H1 (cell line): ENCODE measurements at regions not wholly inside any gene's neighbourhood (a gene's known extent, or its start where the extent isn't known, plus 50 kb on each side); places are given as distances from the start of the nearest gene placed in this dataset.

ENCODE experiments used
- CTCF ChIA-PET: fragments of 300-600 bp; sonication (Branson Sonifier 250); formaldehyde crosslinking; loops from one replicate; lab custom pipeline; 2021; ENCODE audit not compliant: partially characterized antibody; lab: Charles Lee
- POLR2A ChIA-PET: fragments of 300-600 bp; sonication (Branson Sonifier 250); formaldehyde crosslinking; loops from one replicate; lab custom pipeline; 2021; ENCODE audit warnings: inconsistent platforms; ENCODE audit not compliant: partially characterized antibody; lab: Charles Lee
- DNase-seq, 2 experiments: peaks; one replicate each; pipeline versions ENCODE4 v3.0.0 to v3.0.0-alpha.2; 2010 to 2022; ENCODE audit warnings: low spot score in 2 of 2, low read depth in 1 of 2, mixed read lengths in 1 of 2
- FAIRE-seq: peaks from 2 replicates; lab custom pipeline; 2011; peaks lifted over from hg19 to GRCh38; lab: Jason Lieb, UNC
- H2AFZ ChIP-seq: 2 replicates; pipeline ENCODE4 v1.8.1; 2012; ENCODE audit warnings: low read length, inconsistent platforms
- H2AK5ac ChIP-seq: 2 replicates; pipeline ENCODE4 v1.6.1; 2013; ENCODE audit warnings: low read depth, low read length
- H2BK120ac ChIP-seq: replicated peaks from 2 replicates; pipeline ENCODE3; 2013; ENCODE audit warnings: low read depth, low read length, inconsistent platforms
- H2BK12ac ChIP-seq: 2 replicates; pipeline ENCODE4 v1.6.1; 2013; ENCODE audit warnings: low read depth, low read length
- H2BK15ac ChIP-seq: 2 replicates; pipeline ENCODE4 v1.6.1; 2013; ENCODE audit warnings: low read length
- H2BK20ac ChIP-seq: 2 replicates; pipeline ENCODE4 v1.6.1; 2013; ENCODE audit warnings: low read length
- H2BK5ac ChIP-seq: 2 replicates; pipeline ENCODE4 v1.6.1; 2013; ENCODE audit warnings: low read depth, low read length
- H3K14ac ChIP-seq: 2 replicates; pipeline ENCODE4 v1.6.1; 2013; ENCODE audit warnings: inconsistent platforms; ENCODE audit not compliant: insufficient read length
- H3K18ac ChIP-seq: 2 replicates; pipeline ENCODE4 v1.6.1; 2013; ENCODE audit warnings: low read length; ENCODE audit errors: extremely low read depth
- H3K23ac ChIP-seq: 2 replicates; pipeline ENCODE4 v1.6.1; 2013; ENCODE audit warnings: inconsistent platforms; ENCODE audit not compliant: insufficient read length
- H3K23me2 ChIP-seq: 2 replicates; pipeline ENCODE4 v1.6.1; 2013; ENCODE audit warnings: low read depth, low read length
- H3K27ac ChIP-seq: 2 replicates; pipeline ENCODE4 v1.6.1; 2011; ENCODE audit warnings: low read depth, low read length, inconsistent platforms
- H3K27me3 ChIP-seq, 4 experiments: replicated peaks in 1 of 4; 1 replicate in 1 of 4; 2 replicates in 3 of 4; pipeline versions ENCODE4 v1.6.1 to v1.8.1; 2011 to 2013; ENCODE audit warnings: low read length in 3 of 4, mild to moderate bottlenecking in 3 of 4, inconsistent platforms in 2 of 4, mixed read lengths in 2 of 4, moderate library complexity in 1 of 4; ENCODE audit not compliant: control insufficient read depth in 3 of 4, insufficient read depth in 3 of 4; ENCODE audit errors: extremely low read depth in 1 of 4
- H3K36me3 ChIP-seq, 4 experiments: 2 replicates each; pipeline versions ENCODE4 v1.6.1 to v1.8.1; 2011 to 2013; ENCODE audit warnings: mild to moderate bottlenecking in 4 of 4, low read length in 3 of 4, moderate library complexity in 2 of 4, control low read depth in 1 of 4, inconsistent platforms in 1 of 4; ENCODE audit not compliant: insufficient read depth in 4 of 4, control insufficient read depth in 2 of 4
- H3K4ac ChIP-seq: replicated peaks from 2 replicates; pipeline ENCODE3; 2013; ENCODE audit warnings: low read length, low read depth, mixed read lengths, inconsistent platforms; ENCODE audit not compliant: insufficient read length
- H3K4me1 ChIP-seq, 4 experiments: replicated peaks in 1 of 4; 1 replicate in 1 of 4; 2 replicates in 3 of 4; pipeline versions ENCODE4 v1.6.1 to v1.8.1; 2011 to 2013; ENCODE audit warnings: low read length in 3 of 4, inconsistent platforms in 2 of 4, mixed read lengths in 1 of 4; ENCODE audit not compliant: insufficient read depth in 4 of 4, control insufficient read depth in 3 of 4
- H3K4me2 ChIP-seq, 2 experiments: 2 replicates each; pipeline versions ENCODE4 v1.6.1 to v1.8.1; 2011 to 2013; ENCODE audit warnings: low read depth in 2 of 2, low read length in 2 of 2, control low read depth in 1 of 2, inconsistent platforms in 1 of 2, mild to moderate bottlenecking in 1 of 2; ENCODE audit not compliant: insufficient read depth in 1 of 2
- H3K4me3 ChIP-seq, 4 experiments: fragments of 200-600, 300-600 bp in 1 of 4; sonication (generic), shearing (Covaris generic), sonication (Bioruptor Twin) in 1 of 4; 2 replicates each; pipeline versions ENCODE4 v1.5.1 to v1.8.1; 2011 to 2016; ENCODE audit warnings: low read length in 4 of 4, low read depth in 3 of 4, control low read depth in 2 of 4, inconsistent platforms in 2 of 4, mild to moderate bottlenecking in 2 of 4, mixed read lengths in 1 of 4, moderate library complexity in 1 of 4; ENCODE audit not compliant: insufficient read depth in 2 of 4; ENCODE audit errors: extremely low read depth in 1 of 4
- H3K56ac ChIP-seq: replicated peaks from 2 replicates; pipeline ENCODE3; 2013; ENCODE audit warnings: low read depth, mild to moderate bottlenecking, mixed read lengths, low read length, inconsistent platforms; ENCODE audit not compliant: insufficient read length
- H3K79me1 ChIP-seq: 2 replicates; pipeline ENCODE4 v1.6.1; 2013; ENCODE audit warnings: low read depth, low read length, control low read depth
- H3K79me2 ChIP-seq, 2 experiments: 2 replicates each; pipeline versions ENCODE4 v1.6.1 to v1.8.1; 2012 to 2013; ENCODE audit warnings: low read length in 2 of 2, mild to moderate bottlenecking in 2 of 2, inconsistent platforms in 1 of 2; ENCODE audit not compliant: insufficient read depth in 2 of 2, control insufficient read depth in 1 of 2
- H3K9ac ChIP-seq, 4 experiments: replicated peaks in 1 of 4; 1 replicate in 1 of 4; 2 replicates in 3 of 4; pipeline versions ENCODE4 v1.6.1 to v1.8.1; 2011 to 2013; ENCODE audit warnings: low read depth in 3 of 4, low read length in 3 of 4, control low read depth in 2 of 4, mild to moderate bottlenecking in 2 of 4, moderate library complexity in 2 of 4, inconsistent platforms in 1 of 4; ENCODE audit errors: extremely low read depth in 1 of 4
- H3K9me3 ChIP-seq, 2 experiments: 2 replicates each; pipeline versions ENCODE4 v1.6.1 to v1.8.1; 2012 to 2013; ENCODE audit warnings: mild to moderate bottlenecking in 2 of 2, moderate library complexity in 2 of 2, control low read depth in 1 of 2, inconsistent platforms in 1 of 2, low read depth in 1 of 2, low read length in 1 of 2, mixed read lengths in 1 of 2; ENCODE audit not compliant: insufficient read depth in 2 of 2
- H4K20me1 ChIP-seq, 2 experiments: replicated peaks in 1 of 2; 2 replicates each; pipeline versions ENCODE3 to v1.8.1; 2011 to 2013; ENCODE audit warnings: inconsistent platforms in 2 of 2, low read length in 2 of 2, mild to moderate bottlenecking in 1 of 2; ENCODE audit not compliant: insufficient read depth in 2 of 2, control insufficient read depth in 1 of 2
- H4K5ac ChIP-seq: 2 replicates; pipeline ENCODE4 v1.6.1; 2013; ENCODE audit warnings: low read length, low read depth, mixed read lengths, inconsistent platforms; ENCODE audit not compliant: insufficient read length
- H4K8ac ChIP-seq: 2 replicates; pipeline ENCODE4 v1.8.0; 2013; ENCODE audit warnings: mild to moderate bottlenecking, moderate library complexity, low read length, inconsistent platforms; ENCODE audit not compliant: insufficient read depth; ENCODE audit errors: extremely low read depth
- H4K91ac ChIP-seq: replicated peaks from 2 replicates; pipeline ENCODE3; 2013; ENCODE audit warnings: low read length, mixed read lengths, inconsistent platforms; ENCODE audit not compliant: insufficient read length
- BCL11A ChIP-seq, 2 experiments: IDR thresholded peaks; one replicate each; pipeline ENCODE4 v1.6.1; 2011; ENCODE audit warnings: low read depth in 2 of 2, low read length in 2 of 2, mild to moderate bottlenecking in 2 of 2
- CEBPB ChIP-seq: IDR thresholded peaks from 2 replicates; pipeline ENCODE4 v1.6.1; 2012; ENCODE audit warnings: low read depth, low read length
- CHD1 ChIP-seq: IDR thresholded peaks from 2 replicates; pipeline ENCODE4 v1.6.1; 2012; ENCODE audit warnings: low read depth, low read length, improper control_type of control experiment
- CHD2 ChIP-seq: IDR thresholded peaks from 2 replicates; pipeline ENCODE4 v1.6.1; 2012; ENCODE audit warnings: low read length, improper control_type of control experiment
- FOSL1 ChIP-seq: IDR thresholded peaks from 2 replicates; pipeline ENCODE4 v1.6.1; 2011; ENCODE audit warnings: mild to moderate bottlenecking, low read depth, low read length, moderate library complexity; ENCODE audit not compliant: insufficient read depth
- GTF2F1 ChIP-seq: IDR thresholded peaks from 2 replicates; pipeline ENCODE4 v1.6.1; 2012; ENCODE audit warnings: low read depth, low read length, improper control_type of control experiment, borderline replicate concordance
- HDAC2 ChIP-seq, 2 experiments: fragments of 300-600 bp in 1 of 2; sonication (generic) in 1 of 2; IDR thresholded peaks; 2 replicates each; pipeline ENCODE4 v1.6.1; 2011 to 2012; ENCODE audit warnings: low read depth in 2 of 2, low read length in 2 of 2, mild to moderate bottlenecking in 2 of 2, moderate library complexity in 2 of 2, borderline replicate concordance in 1 of 2, inconsistent platforms in 1 of 2
- KDM5A ChIP-seq: fragments of 200-600 bp; IDR thresholded peaks from 2 replicates; pipeline ENCODE4 v1.7.1; 2012; ENCODE audit warnings: mild to moderate bottlenecking, low read length, inconsistent platforms, mixed read lengths
- POLR2A ChIP-seq, 2 experiments: IDR thresholded peaks; 1 replicate in 1 of 2; 2 replicates in 1 of 2; pipeline ENCODE4 v1.6.1; 2011; ENCODE audit warnings: low read depth in 2 of 2, low read length in 2 of 2, mild to moderate bottlenecking in 2 of 2; ENCODE audit errors: control extremely low read depth in 1 of 2
- RAD21 ChIP-seq, 2 experiments: IDR thresholded peaks in 1 of 2; conservative IDR thresholded peaks in 1 of 2; 2 replicates each; pipeline ENCODE4 v1.6.1; 2011; ENCODE audit warnings: low read depth in 2 of 2, low read length in 2 of 2, improper control_type of control experiment in 1 of 2, inconsistent platforms in 1 of 2, mild to moderate bottlenecking in 1 of 2, moderate library complexity in 1 of 2
- RNF2 ChIP-seq: fragments of 200-900, 300-1000 bp; sonication (generic); IDR thresholded peaks from 2 replicates; pipeline ENCODE4 v1.7.1; 2016; ENCODE audit warnings: borderline replicate concordance, low read depth, mild to moderate bottlenecking, antibody characterized with exemption, low read length; ENCODE audit not compliant: poor library complexity, severe bottlenecking; ENCODE audit errors: missing control alignments
- RXRA ChIP-seq: IDR thresholded peaks from 2 replicates; pipeline ENCODE4 v1.6.1; 2011; ENCODE audit warnings: low read depth, mild to moderate bottlenecking, low read length, moderate library complexity; ENCODE audit not compliant: insufficient read depth
- SIRT6 ChIP-seq: IDR thresholded peaks from one replicate; pipeline ENCODE4 v1.7.1; 2012; ENCODE audit warnings: low read length, inconsistent platforms
- SUZ12 ChIP-seq: fragments of 200-600 bp; sonication (generic); IDR thresholded peaks from 2 replicates; pipeline ENCODE4 v1.6.1; 2012; ENCODE audit warnings: mild to moderate bottlenecking, inconsistent platforms, low read length, moderate library complexity, mixed read lengths
- TBP ChIP-seq: IDR thresholded peaks from 2 replicates; pipeline ENCODE4 v1.6.1; 2011; ENCODE audit warnings: low read depth, low read length, improper control_type of control experiment
- TCF12 ChIP-seq: IDR thresholded peaks from 2 replicates; pipeline ENCODE4 v1.6.1; 2011; ENCODE audit warnings: low read depth, mild to moderate bottlenecking, low read length
- WGBS, 2 experiments: shearing (Covaris generic) in 1 of 2; methylation state at CpG; one replicate each; pipeline versions ENCODE4 v1.1.6 to v1.1.7; 2013 to 2015; ENCODE audit warnings: low lambda C conversion rate in 2 of 2, mixed read lengths in 2 of 2, inconsistent platforms in 1 of 2, low coverage in 1 of 2, missing lambda C conversion rate in 1 of 2; ENCODE audit not compliant: insufficient replicate concordance in 2 of 2, insufficient coverage in 1 of 2, insufficient read length in 1 of 2; ENCODE audit errors: extremely low coverage in 1 of 2, missing lambda C conversion rate in 1 of 2; 5-methylcytosine and 5-hydroxymethylcytosine counted together

- H4K20me1 ChIP-seq: no peaks in the 10 kb centered on the region
- no peak overlapping the region for H4K5ac ChIP-seq
- FAIRE-seq (no peak), DNase-seq (no peak)
- no peak overlapping the region for H4K8ac ChIP-seq
- no peak overlapping the region for H3K14ac ChIP-seq
- H2BK12ac ChIP-seq: no peak overlapping the region
- no peak overlapping the region for H3K23ac ChIP-seq
- no peak overlapping the region for H2BK20ac ChIP-seq
- no peaks in the 10 kb centered on the region; the same call in 1 of the 2 replicates for H3K79me1 ChIP-seq
- H3K9me3 ChIP-seq: no peaks in the 10 kb centered on the region
- H3K23me2 ChIP-seq: no peaks in the 10 kb centered on the region
- H3K27me3 ChIP-seq: no peaks in the 10 kb centered on the region
- H2AFZ ChIP-seq: no peak overlapping the region
- H3K4me1 ChIP-seq: no peaks in the 10 kb centered on the region
- H2BK120ac ChIP-seq: no peak overlapping the region
- H4K91ac ChIP-seq: no peak overlapping the region
- H3K4me3 ChIP-seq: no peak overlapping the region
- H3K27ac ChIP-seq: no peak overlapping the region
- H3K4me2 ChIP-seq: no peak overlapping the region
- H2AK5ac ChIP-seq: no peak overlapping the region
- no peak overlapping the region for H3K9ac ChIP-seq
- POLR2A ChIA-PET: no interaction called here
- WGBS, 2 experiments: 86% methylated on average over 9 of the region's 9 CpGs; no CpG with 5 or more reads in 1 of the 2 experiments
- CTCF ChIA-PET: interaction anchor here (1.1 kb wide), 1 partner anchor 86 kb away, joined by 3 read pairs; no protein-coding TSS in a partner anchor
- H3K36me3 ChIP-seq: no peaks in the 10 kb centered on the region
- H2BK5ac ChIP-seq: no peak overlapping the region
- no peak overlapping the region for H3K56ac ChIP-seq
- no peak overlapping the region for H3K18ac ChIP-seq
- no peaks in the 10 kb centered on the region for H3K79me2 ChIP-seq
- no peak overlapping the region for H3K4ac ChIP-seq
- no peak overlapping the region for H2BK15ac ChIP-seq
- TF ChIP-seq CHD1: no peak
- TF ChIP-seq GTF2F1: no peak
- TF ChIP-seq HDAC2 (IDR thresholded peaks at IDR 0.05; ENCODE audit: borderline replicate concordance in 1 of 2, low read depth in 2 of 2, low read length in 2 of 2): no peak
- TF ChIP-seq FOSL1: no peak
- TF ChIP-seq RNF2: no peak
- TF ChIP-seq CEBPB: no peak
- no peak for TF ChIP-seq RXRA
- no peak for TF ChIP-seq TBP
- no peak for TF ChIP-seq POLR2A (IDR thresholded peaks at IDR 0.05; ENCODE audit: control extremely low read depth in 1 of 2, low read depth in 2 of 2, low read length in 2 of 2)
- no peak for TF ChIP-seq KDM5A
- no peak for TF ChIP-seq CHD2
- TF ChIP-seq BCL11A (IDR thresholded peaks at IDR 0.05; ENCODE audit: low read depth in 2 of 2, low read length in 2 of 2): no peak
- no peak for TF ChIP-seq SIRT6
- TF ChIP-seq RAD21 (IDR thresholded peaks at IDR 0.05 in 1 of 2, conservative IDR thresholded peaks at IDR 0.05 in 1 of 2; ENCODE audit: low read depth in 2 of 2, low read length in 2 of 2): no peak
- no peak for TF ChIP-seq TCF12
- TF ChIP-seq SUZ12: no peak
Measured at GRCh38 chr22:49132009-49132408, 695.7 kb downstream of the BRD1 start.
